ENCODE measurements at regions not wholly inside any gene's neighbourhood (a gene's known extent, or its start where the extent isn't known, plus 50 kb on each side); places are given as distances from the start of the nearest gene placed in this dataset.

DNA sequence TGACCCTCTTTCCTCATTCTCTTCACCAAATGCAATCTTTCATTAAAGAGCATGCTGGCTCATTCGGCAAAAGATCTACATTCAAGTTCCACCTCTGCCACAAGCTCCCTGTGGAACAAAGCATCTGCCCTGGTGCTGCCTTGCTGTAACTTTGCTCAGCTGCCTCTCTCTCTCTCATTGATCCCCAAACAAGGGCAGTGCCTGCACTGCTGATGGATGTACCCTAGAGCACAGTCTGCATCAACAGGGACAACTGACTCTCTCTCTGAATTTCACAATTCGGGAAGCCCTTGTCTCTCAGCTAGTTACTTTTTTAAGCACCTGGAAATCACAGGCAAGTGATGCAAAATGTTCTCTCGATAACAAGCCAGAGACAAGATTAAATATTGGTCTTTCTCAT lies 174.0 kb upstream of the DIO2 start:
- ATAC-seq, result no peak
- H3K36me3 ChIP-seq, result no peaks in the 10 kb centered on the region
- no peaks in the 10 kb centered on the region for H3K27me3 ChIP-seq
- TF ChIP-seq EP300 (IDR thresholded peaks at IDR 0.05) (no peak), POLR2A (IDR thresholded peaks at IDR 0.05) (no peak), POLR2AphosphoS5 (IDR thresholded peaks at IDR 0.05) (no peak)
- TF ChIP-seq, protein P1, sequence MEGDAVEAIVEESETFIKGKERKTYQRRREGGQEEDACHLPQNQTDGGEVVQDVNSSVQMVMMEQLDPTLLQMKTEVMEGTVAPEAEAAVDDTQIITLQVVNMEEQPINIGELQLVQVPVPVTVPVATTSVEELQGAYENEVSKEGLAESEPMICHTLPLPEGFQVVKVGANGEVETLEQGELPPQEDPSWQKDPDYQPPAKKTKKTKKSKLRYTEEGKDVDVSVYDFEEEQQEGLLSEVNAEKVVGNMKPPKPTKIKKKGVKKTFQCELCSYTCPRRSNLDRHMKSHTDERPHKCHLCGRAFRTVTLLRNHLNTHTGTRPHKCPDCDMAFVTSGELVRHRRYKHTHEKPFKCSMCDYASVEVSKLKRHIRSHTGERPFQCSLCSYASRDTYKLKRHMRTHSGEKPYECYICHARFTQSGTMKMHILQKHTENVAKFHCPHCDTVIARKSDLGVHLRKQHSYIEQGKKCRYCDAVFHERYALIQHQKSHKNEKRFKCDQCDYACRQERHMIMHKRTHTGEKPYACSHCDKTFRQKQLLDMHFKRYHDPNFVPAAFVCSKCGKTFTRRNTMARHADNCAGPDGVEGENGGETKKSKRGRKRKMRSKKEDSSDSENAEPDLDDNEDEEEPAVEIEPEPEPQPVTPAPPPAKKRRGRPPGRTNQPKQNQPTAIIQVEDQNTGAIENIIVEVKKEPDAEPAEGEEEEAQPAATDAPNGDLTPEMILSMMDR (IDR thresholded peaks at IDR 0.05), result no peak
- H3K4me3 ChIP-seq, result no peak overlapping the region
- peaks cover 0 to 16% (median 5%) of the 10 kb centered on the region in 3 donors for H3K4me1 ChIP-seq
- H3K9me3 ChIP-seq, result no peaks in the 10 kb centered on the region
- WGBS, 2 donors (ENCODE audit: low coverage in 1 of 2), result 83 to 94% methylated on average over 2 to 3 of the region's 3 CpGs
- H3K27ac ChIP-seq, result no peak overlapping the region

DNA sequence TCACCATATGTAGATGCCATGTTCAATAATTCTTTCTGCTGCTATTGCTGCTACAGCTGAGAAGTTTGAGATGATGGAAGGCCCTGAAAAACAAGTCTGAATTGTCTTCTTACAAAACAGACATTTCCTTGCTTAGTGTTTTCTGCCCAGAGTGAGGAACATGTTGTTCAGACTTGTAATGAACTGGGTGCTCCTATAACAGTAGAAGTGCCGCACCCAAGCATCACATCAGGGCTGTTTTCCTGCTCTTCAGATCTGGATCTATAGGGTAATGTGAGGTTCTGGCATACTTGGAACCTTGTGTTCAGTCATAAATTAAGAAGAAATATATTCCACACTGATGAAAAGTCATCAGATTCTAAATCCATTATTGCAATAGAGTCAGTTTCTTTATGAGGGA lies 171.9 kb upstream of the DIO2 start:
- no peak for ATAC-seq
- Histone ChIP-seq H3K4me3 (no peak overlapping the region), H3K27ac (no peak overlapping the region), H3K9me3 (no peaks in the 10 kb centered on the region), H3K36me3 (no peaks in the 10 kb centered on the region), H3K27me3 (no peaks in the 10 kb centered on the region), H3K4me1 (peaks cover 0 to 14% (median 5%) of the 10 kb centered on the region in 3 donors)
- WGBS, 2 donors (ENCODE audit: low coverage in 1 of 2), result 82% methylated on average over 1 of the region's 1 CpG; no CpG with 5 or more reads in 1 of the 2 donors
- TF ChIP-seq EP300 (IDR thresholded peaks at IDR 0.05) (no peak), POLR2AphosphoS5 (IDR thresholded peaks at IDR 0.05) (no peak), POLR2A (IDR thresholded peaks at IDR 0.05) (no peak)
- TF ChIP-seq, protein P1 (IDR thresholded peaks at IDR 0.05), result no peak

- 85 to 91% methylated on average over 4 of the region's 5 CpGs for WGBS, 2 donors (ENCODE audit: low coverage in 1 of 2)
- no peak for ATAC-seq
- H3K36me3 ChIP-seq, result no peaks in the 10 kb centered on the region
- peaks cover 0 to under 1% (median 0%) of the 10 kb centered on the region in 3 donors for H3K4me1 ChIP-seq
- no peaks in the 10 kb centered on the region for H3K27me3 ChIP-seq
- TF ChIP-seq POLR2A (IDR thresholded peaks at IDR 0.05), result no peak
- TF ChIP-seq POLR2AphosphoS5 (IDR thresholded peaks at IDR 0.05), result no peak
- no peak for TF ChIP-seq EP300 (IDR thresholded peaks at IDR 0.05)
- TF ChIP-seq, protein P1 (IDR thresholded peaks at IDR 0.05), result no peak
- no peak overlapping the region for H3K27ac ChIP-seq
- no peaks in the 10 kb centered on the region for H3K9me3 ChIP-seq
- no peak overlapping the region for H3K4me3 ChIP-seq
These were observed 170.6 kb upstream of the DIO2 start for GRCh38 chr14:80381807-80382363.

GRCh38 chr14:80379035-80379434 lies 167.7 kb upstream of the DIO2 start:
- TF ChIP-seq EP300 (IDR thresholded peaks at IDR 0.05), result no peak
- TF ChIP-seq, protein P1 (IDR thresholded peaks at IDR 0.05), result no peak
- no peak for TF ChIP-seq POLR2AphosphoS5 (IDR thresholded peaks at IDR 0.05)
- no peak for TF ChIP-seq POLR2A (IDR thresholded peaks at IDR 0.05)
- H3K27me3 ChIP-seq, result no peaks in the 10 kb centered on the region
- no peaks in the 10 kb centered on the region for H3K4me1 ChIP-seq
- H3K36me3 ChIP-seq, result no peaks in the 10 kb centered on the region
- no peak overlapping the region for H3K27ac ChIP-seq
- no peak overlapping the region for H3K4me3 ChIP-seq
- H3K9me3 ChIP-seq, result no peaks in the 10 kb centered on the region
- 60% methylated on average over 1 of the region's 1 CpG; no CpG with 5 or more reads in 1 of the 2 donors for WGBS, 2 donors (ENCODE audit: low coverage in 1 of 2)
- no peak for ATAC-seq

- ATAC-seq, result no peak
- H3K27ac ChIP-seq, result no peak overlapping the region
- WGBS, 2 donors (ENCODE audit: low coverage in 1 of 2), result 86 to 100% methylated on average over 3 to 9 of the region's 9 CpGs
These were observed 166.9 kb upstream of the DIO2 start for GRCh38 chr14:80378084-80378690.

More at GRCh38 chr14:80378084-80378690, 166.9 kb upstream of the DIO2 start:
- H3K27me3 ChIP-seq, result no peaks in the 10 kb centered on the region
- no peaks in the 10 kb centered on the region for H3K4me1 ChIP-seq
- H3K4me3 ChIP-seq, result no peak overlapping the region
- H3K9me3 ChIP-seq, result no peaks in the 10 kb centered on the region
- TF ChIP-seq, protein P1 (IDR thresholded peaks at IDR 0.05), result no peak
- TF ChIP-seq POLR2A (IDR thresholded peaks at IDR 0.05) (no peak), EP300 (IDR thresholded peaks at IDR 0.05) (no peak), POLR2AphosphoS5 (IDR thresholded peaks at IDR 0.05) (no peak)
- H3K36me3 ChIP-seq, result no peaks in the 10 kb centered on the region
